NCI-H187 (cell line): ENCODE measurements at regions not wholly inside any gene's neighbourhood (a gene's known extent, or its start where the extent isn't known, plus 50 kb on each side); places are given as distances from the start of the nearest gene placed in this dataset.

ENCODE experiments used
- DNase-seq, 2 experiments: peaks; one replicate each; lab custom pipeline; 2025; lab: John Stamatoyannopoulos, UW

- DNase-seq = peak; percentile 92 to 94
Observed at GRCh38 chr17:83178533-83179304, 99.3 kb downstream of the METRNL start.

DNA sequence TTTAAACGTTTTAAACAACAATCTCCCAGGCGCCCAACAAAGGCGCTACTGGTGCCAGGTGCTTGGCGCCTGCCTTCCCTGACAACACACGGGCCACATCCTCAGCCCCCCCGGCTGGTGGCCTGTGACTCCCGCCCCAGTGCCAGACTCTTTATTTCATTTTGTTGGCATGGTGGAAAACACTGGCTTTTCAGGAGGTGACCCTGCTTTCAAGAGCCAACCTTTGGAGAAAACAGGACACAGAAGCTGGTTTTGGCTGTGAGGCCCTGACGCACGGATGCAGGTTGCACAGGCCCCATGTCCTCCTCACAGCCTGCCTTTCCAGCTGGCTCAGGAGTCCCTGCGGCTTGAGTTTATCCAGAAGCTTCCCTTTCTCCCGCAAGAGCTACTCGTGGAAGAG is 100.0 kb downstream of the METRNL start:
- DNase-seq = peak in 1 of 2 experiments; percentile 94

DNA sequence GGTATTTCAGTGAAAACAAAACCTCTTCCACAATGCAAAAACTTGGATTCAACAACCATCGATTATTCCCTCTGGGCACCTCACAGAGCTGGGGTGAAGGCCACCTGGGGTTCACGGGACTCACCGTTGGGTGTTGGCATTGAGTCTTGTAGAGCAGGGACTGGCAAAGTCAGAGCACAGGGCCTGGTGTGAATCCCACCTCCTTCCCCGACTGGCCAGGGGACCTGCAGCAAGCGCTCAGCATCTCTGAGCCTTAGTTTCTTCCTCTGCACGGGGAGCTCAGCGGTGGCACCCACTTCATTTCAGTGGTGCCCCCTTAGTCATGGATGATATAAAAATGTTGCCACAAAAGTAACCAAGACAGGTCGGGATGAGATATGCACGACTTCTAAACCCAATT is 100.4 kb downstream of the METRNL start:
- DNase-seq = no peak

DNA sequence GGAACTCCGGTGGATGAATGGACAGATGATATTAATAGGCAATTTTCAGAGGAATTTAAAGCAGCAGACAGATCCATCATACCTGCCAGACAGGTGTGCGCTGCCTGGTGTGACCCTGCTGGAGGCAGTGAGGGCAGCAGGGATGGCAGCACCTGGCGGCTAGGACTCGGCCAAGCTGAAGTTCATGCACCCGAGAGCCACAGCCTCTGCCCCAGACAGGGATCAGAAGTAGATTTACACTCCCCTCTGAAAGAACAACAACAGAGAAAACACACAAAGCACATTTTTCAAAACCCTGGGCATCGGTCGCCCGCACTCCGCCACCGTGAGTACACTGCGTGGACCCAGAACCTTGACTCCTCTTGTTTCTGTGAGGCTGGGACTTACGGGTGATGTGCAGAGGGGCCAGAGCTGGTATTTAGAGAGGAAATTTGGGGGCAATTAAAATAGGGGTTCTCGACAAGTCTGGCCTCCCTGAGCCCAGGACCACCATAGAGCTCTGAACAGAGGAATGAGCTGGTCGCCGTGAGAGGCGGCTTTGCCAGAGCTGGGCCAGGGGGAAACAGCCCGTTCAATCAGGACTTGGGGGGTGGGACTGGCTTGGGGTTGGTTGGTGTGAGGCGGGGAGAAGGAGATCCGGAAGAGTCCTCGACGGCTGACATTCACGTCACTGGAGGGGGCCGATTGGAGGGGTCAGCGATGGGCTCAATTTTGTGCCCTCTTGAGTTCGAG is 101.0 kb downstream of the METRNL start:
- DNase-seq = no peak

DNA sequence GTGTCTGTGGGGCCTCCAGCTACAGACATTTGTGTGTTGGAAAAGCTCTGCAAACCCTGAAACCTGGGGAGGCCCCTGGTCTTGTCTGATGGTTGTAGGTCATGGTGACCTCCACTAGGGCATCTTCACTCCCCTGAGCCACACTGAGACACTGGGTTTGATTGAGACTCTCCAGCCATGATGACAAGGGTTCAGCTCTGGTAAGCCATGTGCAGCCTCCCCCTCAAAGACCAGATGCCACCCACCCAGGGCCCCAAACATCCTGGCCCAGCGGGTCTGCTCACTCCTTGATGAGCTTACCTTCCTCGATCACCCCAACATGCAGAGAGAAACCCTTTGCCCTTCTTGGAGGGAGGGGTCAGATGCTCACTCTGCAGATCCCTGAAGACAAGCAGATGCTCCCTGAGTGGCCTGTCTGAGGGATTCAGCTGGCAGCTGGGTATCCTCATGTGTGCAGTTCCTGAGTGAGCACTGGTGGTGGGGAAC is 101.6 kb downstream of the METRNL start:
- DNase-seq = no peak

DNA sequence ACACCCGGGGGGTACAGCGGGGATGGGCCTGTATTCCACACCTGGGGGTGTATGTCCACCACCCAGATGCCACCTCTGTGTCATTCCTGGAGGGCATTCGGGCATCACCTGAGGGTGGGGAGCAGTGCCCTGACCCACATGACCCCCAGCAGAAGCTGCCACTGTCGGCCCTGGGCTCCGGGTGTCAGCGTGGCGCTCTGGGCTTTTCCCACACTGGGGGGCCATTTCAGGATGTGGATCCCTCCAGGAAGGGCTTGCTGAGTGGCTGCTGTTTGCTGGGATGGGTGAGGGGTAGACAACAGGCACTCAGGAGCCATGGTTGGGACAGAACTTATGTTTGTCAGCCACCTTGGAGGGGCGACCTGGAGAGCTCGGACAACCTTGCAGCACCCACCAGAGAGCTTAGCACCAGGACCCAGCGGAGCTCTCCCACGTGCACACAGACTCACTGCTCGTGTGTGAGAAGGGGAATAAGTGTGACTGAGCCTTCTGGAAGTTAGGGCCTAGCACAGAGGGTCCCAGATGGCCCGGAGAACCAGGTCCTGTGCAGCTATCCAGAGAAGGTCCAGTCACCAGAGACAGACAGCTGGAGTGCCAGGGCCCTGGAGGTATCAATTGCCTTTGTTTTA is 102.7 kb downstream of the METRNL start:
- DNase-seq = no peak

DNA sequence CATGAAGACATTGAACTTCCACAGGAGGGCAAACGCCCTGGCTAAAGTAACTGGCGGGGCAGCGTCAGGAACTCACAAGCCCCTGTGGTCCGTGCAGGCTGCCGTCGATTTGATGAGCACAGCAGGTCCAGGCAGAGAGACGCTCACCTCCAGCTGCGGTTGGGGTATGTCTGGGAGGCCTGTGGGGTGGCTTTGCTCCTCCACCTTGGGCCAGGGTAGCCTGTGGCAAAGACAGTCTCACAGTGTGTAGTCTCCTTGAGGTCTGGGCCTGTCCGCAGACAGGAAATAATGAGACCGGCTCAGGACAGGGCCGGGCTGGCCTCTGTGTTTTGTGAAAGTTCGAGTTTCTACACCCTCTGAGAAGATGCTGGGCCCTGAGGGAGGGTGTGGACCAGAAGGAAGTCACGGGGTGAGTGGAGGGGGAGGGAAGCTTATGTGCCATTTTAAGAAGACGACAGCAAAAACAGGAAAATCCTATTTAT is 103.3 kb downstream of the METRNL start:
- no peak for DNase-seq

- no peak for DNase-seq
Observed at GRCh38 chr17:83183145-83183948, 103.9 kb downstream of the METRNL start.

DNA sequence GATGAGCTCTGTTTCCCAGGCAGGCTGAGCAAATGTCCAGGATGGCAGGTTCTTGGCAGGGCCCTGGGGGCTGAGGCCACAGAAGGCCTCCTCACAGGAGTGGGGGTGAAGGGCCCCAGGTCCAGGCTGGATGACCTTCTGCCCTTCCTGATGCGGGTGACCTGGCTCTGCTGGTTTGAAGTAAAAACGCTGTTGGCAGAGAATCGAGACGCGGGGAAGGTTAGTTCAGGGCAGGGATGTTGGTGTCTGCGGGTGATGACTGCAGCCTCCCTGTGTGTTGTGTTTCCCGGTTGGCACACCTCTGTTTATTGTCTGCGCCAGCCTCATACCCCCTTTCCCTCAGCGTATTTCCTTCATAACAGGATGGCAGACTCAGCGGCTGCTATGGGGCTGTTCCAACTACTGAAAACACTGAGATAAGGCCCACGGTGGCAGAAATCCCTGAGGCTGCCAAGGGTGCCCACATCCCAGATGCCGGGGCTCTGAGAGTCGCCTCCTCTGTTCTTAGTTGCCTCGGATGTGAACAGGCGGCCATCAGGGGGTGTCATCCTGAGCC is 104.6 kb downstream of the METRNL start:
- no peak for DNase-seq

DNA sequence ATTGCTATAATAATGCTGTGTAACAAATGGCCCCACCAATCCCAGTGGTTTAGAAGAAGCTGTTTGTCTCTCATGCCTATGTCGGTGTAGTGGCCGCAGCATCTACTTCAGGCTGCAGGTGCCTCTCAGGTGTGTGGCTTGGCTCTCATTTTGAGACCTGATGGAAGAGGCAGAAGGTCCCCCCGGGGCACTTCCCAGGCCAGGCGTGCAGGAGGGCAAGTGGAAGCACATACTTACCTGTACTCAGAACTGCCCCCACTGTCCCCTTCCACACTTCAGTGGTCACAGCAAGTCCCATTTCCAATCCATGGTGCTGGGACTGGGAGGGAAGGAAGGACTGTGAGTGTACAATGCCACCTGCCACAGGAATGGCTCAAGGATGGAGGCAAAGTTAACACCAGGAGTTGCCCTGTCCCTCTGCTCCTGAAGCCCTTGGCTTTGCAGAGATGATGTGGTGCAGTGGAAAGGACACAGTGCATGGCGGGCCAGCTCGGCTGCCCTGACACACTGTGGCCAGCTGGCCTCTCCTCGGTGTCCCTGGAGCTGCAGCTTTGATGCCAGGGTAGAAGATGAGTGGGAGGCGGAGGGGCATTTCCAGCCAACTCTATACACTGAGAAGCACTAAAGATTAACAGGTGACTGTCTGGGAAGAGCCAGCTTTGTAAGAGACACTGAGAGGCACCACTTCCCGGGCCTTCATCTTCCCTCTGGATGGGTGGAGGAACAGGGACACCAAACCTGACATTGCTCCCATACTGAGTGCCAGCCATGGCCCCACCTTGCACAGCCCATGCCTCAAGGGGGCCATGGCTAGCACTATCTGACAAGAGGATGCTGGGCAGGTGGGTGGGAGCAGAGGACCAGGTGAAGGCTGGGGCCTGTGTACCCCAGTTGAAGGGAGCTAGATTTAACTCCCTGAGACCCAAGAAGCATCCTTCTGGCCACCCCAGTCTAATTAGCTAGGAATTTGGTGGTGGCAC is 105.9 kb downstream of the METRNL start:
- no peak for DNase-seq

DNA sequence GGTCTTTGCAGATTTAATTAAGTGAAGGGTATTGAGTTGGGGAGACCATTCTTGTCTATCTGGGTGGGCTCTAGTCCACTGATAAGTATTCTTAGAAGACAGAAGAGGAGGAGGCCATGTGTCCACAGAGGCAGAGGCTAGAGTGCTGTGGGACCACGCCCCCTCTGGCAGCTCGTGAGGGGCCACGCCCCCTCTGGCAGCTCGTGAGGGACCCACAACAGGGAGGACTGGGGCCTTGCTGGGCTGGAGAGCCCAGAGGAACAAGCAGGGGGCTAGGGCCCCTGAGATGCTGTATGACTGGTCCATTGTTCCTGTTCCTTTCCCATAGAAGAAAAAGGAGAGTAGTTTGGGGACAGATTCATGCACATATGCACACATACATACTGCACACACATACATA is 106.8 kb downstream of the METRNL start:
- no peak for DNase-seq

DNA sequence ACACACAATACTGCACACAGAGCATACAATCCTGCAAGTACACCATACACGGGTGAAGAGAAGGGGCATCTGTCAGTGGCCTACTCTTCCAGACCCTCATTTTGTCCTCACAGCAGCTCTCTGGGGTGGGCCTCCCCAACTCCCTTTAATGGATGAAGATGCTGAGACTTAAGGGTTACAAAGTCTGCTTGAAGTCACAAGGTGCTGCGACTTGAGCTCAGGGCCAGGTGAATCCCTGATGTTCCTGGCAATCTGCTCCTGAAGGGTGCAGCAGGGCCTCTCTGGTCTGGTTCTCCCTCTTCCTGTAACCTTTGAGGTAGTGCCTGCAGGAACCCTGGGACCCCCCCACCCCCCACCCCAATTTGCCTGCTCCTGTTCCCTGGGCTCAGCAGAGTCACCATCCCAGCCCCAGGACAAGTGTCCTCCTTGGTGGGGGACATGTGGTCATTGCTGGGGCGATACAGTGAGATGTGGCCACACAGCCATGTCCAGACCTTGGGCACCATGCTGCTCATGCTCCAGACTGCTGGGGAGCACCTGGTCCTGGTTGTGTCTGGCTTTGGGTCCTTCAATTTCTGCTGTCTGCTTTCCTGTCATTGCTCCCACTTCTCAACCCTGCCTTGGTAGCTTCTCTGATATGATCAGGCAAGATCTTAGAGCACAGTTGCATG is 107.5 kb downstream of the METRNL start:
- no peak for DNase-seq

- DNase-seq = no peak
Observed at GRCh38 chr17:83187782-83188311, 108.4 kb downstream of the METRNL start.

DNA sequence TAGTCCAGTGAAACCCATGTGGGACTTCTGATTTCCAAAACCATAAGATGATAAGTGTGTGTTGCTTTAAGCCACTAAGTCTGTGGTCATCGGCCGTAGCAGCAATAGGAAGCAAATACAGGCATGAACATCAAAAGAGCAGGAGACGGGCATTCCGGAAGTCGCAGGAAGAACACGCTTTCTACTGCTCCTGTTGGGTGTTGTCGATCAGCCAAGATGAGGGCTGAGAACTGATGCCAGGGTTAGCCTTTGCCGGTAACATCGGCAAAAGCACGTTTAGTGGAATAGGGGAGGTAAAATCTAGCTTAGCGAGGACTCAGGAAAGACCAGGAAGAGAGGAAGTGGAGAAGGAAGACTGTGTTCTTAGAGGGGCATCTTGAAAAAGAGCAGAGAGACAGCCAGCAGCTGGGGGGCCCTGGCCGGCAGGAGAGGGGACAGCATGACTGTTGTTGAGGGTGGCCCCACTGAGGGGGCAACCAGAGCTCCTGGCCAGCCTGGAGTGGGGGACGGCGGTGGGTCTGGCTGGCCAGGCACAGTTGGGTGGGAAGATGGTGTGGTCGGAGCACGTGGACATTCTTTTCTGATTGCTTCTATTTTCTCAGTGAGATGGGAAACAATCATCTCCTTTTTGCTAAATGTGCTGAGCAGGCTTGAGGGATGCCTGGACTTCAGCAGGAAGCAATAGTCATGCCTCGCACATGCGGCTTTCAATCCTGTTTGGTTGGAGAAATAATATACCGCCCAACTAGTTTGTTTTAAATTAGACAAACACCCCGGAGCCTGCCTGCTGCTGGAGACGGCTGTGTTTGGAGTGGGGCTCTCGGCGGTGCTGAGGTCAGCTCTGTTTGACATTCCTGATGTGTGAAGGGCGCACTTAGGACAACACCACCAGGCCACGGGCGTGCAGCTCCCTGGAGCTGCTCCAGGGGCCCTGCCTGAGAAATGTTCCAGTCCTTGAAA is 109.9 kb downstream of the METRNL start:
- DNase-seq = no peak

DNA sequence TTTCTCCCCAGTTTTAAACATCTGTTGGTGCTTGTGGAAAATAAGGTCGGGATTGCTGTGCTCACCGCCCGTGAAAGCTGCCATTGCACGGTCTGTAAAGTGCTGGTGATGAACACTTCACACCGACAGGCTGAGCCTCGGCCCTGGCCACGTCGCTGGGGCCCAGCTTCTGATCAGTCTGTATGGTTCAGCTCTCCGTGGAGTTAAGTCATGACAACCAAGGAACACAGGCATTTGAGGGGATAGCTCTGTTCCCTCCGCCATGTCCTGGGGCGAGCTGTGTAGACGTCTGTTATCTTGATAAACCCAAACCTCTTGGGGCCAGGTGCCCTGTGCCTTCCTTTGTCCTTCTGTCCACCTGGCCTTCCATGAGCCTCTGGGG is 110.6 kb downstream of the METRNL start:
- DNase-seq = no peak

DNA sequence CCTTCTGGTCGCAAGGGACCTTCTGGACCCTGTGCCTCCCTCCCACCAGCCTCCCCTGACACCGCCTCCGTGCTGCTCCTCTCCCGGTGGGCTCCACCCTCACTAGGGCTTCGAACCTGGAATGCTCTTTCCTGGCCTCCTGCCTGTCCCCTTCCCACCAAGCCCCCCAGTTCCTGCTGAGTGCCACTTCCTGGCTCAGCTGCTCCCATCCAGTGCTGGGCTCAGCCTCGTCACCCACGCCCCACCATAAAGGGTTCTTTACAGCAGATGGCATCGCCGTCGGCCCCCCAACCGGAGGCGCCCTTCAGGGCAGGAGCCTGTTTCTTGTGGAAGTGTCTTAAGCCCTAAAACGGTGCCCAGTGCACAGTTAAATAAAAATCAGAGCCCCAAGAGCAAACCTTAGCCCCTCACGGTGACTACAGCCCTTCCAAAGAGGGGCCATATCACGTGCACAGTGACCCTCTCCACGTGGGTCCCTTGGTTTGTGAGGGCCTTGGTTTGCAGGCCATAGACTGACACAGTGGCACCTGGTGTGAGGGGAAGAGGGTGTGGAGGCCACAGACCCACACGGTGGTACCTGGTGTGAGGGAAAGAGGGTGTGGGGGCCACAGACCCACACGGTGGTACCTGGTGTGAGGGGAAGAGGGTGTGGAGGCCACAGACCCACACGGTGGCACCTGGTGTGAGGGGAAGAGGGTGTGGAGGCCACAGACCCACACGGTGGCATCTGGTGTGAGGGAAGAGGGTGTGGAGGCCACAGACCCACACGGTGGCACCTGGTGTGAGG is 111.4 kb downstream of the METRNL start:
- no peak for DNase-seq

DNA sequence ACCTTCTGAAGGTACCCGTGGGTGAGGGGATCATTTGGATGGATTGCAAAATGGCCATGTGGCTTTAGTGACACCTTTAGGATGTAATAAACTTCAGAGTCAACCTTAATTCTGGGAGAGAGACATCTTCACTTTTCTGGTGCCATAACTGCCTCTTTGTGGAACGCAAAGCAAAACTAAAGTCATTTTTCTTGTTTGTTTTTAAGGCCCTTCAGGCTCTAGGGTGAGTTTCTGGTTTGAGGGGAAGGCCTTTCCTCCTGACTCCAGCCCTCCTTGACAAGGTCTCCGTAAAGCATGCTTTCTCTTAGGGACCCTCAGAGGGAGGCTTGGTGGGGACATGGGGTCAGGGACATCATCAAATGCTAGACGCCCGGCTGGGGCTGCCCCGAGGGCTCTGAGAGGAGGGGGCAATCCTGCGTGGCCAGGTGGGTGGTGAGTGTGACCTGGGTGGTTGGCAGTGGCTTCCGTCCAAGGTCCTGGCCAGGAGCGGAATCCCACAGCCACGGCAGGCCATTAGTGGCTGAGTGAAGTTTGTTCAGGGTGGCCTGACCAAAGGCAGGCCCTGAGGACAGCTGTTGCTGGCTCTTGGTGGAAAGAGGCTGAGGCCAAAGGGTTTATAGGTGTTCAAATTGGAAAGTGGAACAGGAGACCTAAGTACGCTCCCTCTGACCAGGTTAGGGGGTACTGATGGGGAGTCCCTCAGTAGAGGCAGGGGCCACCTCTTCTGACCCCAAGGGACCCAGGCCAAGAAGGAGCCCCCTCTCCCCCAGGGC is 112.2 kb downstream of the METRNL start:
- no peak for DNase-seq
